ENCODE measurements at regions not wholly inside any gene's neighbourhood (a gene's known extent, or its start where the extent isn't known, plus 50 kb on each side); places are given as distances from the start of the nearest gene placed in this dataset.

DNA sequence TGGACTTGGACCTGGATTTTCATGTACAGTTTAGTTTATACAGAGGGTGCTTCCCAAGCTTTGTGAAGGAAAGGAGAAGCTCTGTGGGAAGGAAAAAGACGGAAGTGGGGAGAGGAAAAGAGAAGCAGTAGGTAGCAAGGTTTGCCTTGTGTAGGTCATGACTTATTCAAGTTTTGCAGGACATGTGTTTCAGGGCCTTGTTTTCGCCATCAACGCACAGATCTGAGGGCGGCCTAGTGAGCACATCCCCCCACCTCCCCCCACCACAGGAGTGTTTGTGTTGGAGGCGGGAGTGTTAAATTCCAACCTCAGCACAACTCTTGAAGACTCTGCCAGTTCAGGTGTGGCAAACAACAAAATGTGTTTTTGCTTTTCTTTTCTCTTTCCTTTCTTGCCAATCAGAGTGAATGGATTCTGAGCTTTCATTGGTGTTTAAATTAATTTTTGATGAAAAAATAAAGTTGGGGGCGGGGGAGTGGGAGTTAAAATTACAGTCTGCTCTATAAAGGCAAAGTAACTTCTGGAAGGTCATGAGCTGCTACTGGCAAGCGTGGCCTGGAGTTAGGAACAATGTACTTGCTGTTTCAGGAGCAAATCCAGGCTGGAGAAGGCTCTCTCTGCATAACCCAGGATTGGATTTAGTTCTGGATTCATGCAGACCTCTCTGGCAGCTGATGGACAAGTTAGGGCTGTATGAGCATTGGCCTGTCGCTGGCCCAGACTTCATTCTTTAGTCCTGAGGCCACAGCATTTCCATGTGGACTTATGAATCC, 338.5 kb downstream of the CD83 start:
- ATAC-seq (ENCODE audit: low read depth) (no peak), DNase-seq (ENCODE audit: low spot score) (no peak)
- H3K4me3 ChIP-seq (ENCODE audit: severe bottlenecking), result no peak overlapping the region
- H3K27me3 ChIP-seq (ENCODE audit: insufficient read depth, poor library complexity, severe bottlenecking), result no peaks in the 10 kb centered on the region
- no peak overlapping the region for H3K27ac ChIP-seq (ENCODE audit: poor library complexity, severe bottlenecking)
- H3K36me3 ChIP-seq (ENCODE audit: low read depth), result no peaks in the 10 kb centered on the region
- H3K4me1 ChIP-seq (ENCODE audit: insufficient read depth, poor library complexity, severe bottlenecking), result peaks cover 11% of the 10 kb centered on the region
- no peaks in the 10 kb centered on the region for H3K9me3 ChIP-seq (ENCODE audit: severe bottlenecking)
- TF ChIP-seq, protein P1, sequence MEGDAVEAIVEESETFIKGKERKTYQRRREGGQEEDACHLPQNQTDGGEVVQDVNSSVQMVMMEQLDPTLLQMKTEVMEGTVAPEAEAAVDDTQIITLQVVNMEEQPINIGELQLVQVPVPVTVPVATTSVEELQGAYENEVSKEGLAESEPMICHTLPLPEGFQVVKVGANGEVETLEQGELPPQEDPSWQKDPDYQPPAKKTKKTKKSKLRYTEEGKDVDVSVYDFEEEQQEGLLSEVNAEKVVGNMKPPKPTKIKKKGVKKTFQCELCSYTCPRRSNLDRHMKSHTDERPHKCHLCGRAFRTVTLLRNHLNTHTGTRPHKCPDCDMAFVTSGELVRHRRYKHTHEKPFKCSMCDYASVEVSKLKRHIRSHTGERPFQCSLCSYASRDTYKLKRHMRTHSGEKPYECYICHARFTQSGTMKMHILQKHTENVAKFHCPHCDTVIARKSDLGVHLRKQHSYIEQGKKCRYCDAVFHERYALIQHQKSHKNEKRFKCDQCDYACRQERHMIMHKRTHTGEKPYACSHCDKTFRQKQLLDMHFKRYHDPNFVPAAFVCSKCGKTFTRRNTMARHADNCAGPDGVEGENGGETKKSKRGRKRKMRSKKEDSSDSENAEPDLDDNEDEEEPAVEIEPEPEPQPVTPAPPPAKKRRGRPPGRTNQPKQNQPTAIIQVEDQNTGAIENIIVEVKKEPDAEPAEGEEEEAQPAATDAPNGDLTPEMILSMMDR (IDR thresholded peaks at IDR 0.05; ENCODE audit: poor library complexity, severe bottlenecking), result no peak

DNA sequence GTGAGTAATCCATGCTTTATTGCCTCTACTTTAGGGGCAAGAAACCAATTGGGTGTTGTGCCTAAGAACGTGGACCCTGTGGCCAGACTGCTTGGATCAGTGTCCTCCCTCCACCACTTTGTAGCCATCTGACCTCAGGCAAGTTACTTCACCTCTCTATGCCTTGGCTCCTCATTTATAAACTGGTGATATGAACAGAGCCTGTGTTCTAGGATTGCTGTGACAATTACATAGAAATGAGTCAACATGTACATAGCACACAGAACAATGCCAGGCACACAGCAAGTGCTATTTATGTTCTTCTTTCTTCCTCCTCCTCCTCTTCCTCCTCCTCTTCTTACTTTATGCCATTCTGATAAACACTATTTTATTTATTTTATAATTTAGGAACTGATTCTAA, 339.4 kb downstream of the CD83 start:
- H3K4me1 ChIP-seq (ENCODE audit: insufficient read depth, poor library complexity, severe bottlenecking), result peaks cover 11% of the 10 kb centered on the region
- no peak overlapping the region for H3K27ac ChIP-seq (ENCODE audit: poor library complexity, severe bottlenecking)
- H3K36me3 ChIP-seq (ENCODE audit: low read depth), result no peaks in the 10 kb centered on the region
- ATAC-seq (ENCODE audit: low read depth), result no peak
- TF ChIP-seq, protein P1 (IDR thresholded peaks at IDR 0.05; ENCODE audit: poor library complexity, severe bottlenecking), result no peak
- no peak for DNase-seq (ENCODE audit: low spot score)
- H3K4me3 ChIP-seq (ENCODE audit: severe bottlenecking), result no peak overlapping the region
- H3K27me3 ChIP-seq (ENCODE audit: insufficient read depth, poor library complexity, severe bottlenecking), result no peaks in the 10 kb centered on the region
- H3K9me3 ChIP-seq (ENCODE audit: severe bottlenecking), result no peaks in the 10 kb centered on the region

GRCh38 chr6:14458669-14459266, 341.2 kb downstream of the CD83 start:
- Histone ChIP-seq H3K36me3 (ENCODE audit: low read depth) (no peaks in the 10 kb centered on the region), H3K4me1 (ENCODE audit: insufficient read depth, poor library complexity, severe bottlenecking) (peaks cover 11% of the 10 kb centered on the region), H3K27ac (ENCODE audit: poor library complexity, severe bottlenecking) (no peak overlapping the region), H3K27me3 (ENCODE audit: insufficient read depth, poor library complexity, severe bottlenecking) (no peaks in the 10 kb centered on the region), H3K4me3 (ENCODE audit: severe bottlenecking) (no peak overlapping the region), H3K9me3 (ENCODE audit: severe bottlenecking) (no peaks in the 10 kb centered on the region)
- DNase-seq (ENCODE audit: low spot score) (no peak), ATAC-seq (ENCODE audit: low read depth) (peak; percentile 75)
- TF ChIP-seq, protein P1 (IDR thresholded peaks at IDR 0.05; ENCODE audit: poor library complexity, severe bottlenecking), result no peak

DNA sequence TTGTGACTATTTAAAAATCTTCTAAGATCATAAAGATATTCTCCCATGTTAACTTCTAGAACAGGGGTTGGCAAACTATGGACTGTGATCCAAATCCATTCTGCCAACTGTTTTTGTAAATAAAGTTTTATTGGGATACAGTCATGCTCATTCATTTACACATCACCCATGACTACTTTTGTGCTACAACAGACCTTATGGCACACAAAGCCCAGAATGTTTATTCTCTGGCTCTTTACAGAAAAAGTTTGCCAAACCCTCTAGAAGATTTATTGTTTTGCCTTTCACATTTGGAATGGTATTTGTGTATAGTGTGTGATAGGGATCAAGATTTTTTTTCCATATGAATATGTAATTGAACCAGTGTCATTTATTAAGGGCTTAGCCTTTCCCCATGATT, 341.7 kb downstream of the CD83 start:
- Histone ChIP-seq H3K4me1 (ENCODE audit: insufficient read depth, poor library complexity, severe bottlenecking) (peaks cover 11% of the 10 kb centered on the region), H3K4me3 (ENCODE audit: severe bottlenecking) (no peak overlapping the region), H3K27ac (ENCODE audit: poor library complexity, severe bottlenecking) (no peak overlapping the region), H3K27me3 (ENCODE audit: insufficient read depth, poor library complexity, severe bottlenecking) (no peaks in the 10 kb centered on the region), H3K9me3 (ENCODE audit: severe bottlenecking) (no peaks in the 10 kb centered on the region), H3K36me3 (ENCODE audit: low read depth) (no peaks in the 10 kb centered on the region)
- no peak for DNase-seq (ENCODE audit: low spot score)
- TF ChIP-seq, protein P1 (IDR thresholded peaks at IDR 0.05; ENCODE audit: poor library complexity, severe bottlenecking), result no peak
- no peak for ATAC-seq (ENCODE audit: low read depth)

DNA sequence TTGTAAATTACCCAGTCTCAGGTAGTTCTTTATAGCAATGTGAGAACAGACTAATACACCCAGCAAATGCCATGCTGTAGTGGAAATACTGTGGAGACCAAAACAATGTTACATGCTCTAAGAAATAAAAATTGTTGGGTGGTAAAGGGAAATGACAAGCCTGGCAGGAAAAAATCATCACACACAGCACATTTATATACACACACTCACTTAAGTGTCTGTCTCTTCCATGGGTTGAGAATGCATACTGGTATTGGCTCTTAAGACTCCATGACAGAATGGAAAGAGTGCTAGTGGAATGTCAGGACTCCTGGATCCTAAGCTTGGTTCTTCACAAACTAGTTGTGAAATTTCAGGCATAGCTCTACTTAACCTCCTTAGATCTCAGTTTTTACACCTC, 343.0 kb downstream of the CD83 start:
- H3K27me3 ChIP-seq (ENCODE audit: insufficient read depth, poor library complexity, severe bottlenecking), result no peaks in the 10 kb centered on the region
- no peaks in the 10 kb centered on the region for H3K9me3 ChIP-seq (ENCODE audit: severe bottlenecking)

More for the DNA sequence above, 343.0 kb downstream of the CD83 start:
- H3K36me3 ChIP-seq (ENCODE audit: low read depth), result no peaks in the 10 kb centered on the region
- TF ChIP-seq, protein P1 (IDR thresholded peaks at IDR 0.05; ENCODE audit: poor library complexity, severe bottlenecking), result no peak
- H3K4me1 ChIP-seq (ENCODE audit: insufficient read depth, poor library complexity, severe bottlenecking), result peaks cover 11% of the 10 kb centered on the region
- DNase-seq (ENCODE audit: low spot score), result no peak
- no peak overlapping the region for H3K27ac ChIP-seq (ENCODE audit: poor library complexity, severe bottlenecking)
- H3K4me3 ChIP-seq (ENCODE audit: severe bottlenecking), result no peak overlapping the region
- no peak for ATAC-seq (ENCODE audit: low read depth)
